ENCODE measurements at regions not wholly inside any gene's neighbourhood (a gene's known extent, or its start where the extent isn't known, plus 50 kb on each side); places are given as distances from the start of the nearest gene placed in this dataset.

GRCh38 chr18:11259469-11260150 lies 110.2 kb upstream of the PIEZO2 start:
- TF ChIP-seq CTCF (IDR thresholded peaks at IDR 0.05): no peak
- TF ChIP-seq POLR2A (IDR thresholded peaks at IDR 0.05): no peak

All from right lobe of liver (tissue), 4 donors.